Nephron progenitor cell (in vitro differentiated cells): ENCODE measurements at regions not wholly inside any gene's neighbourhood (a gene's known extent, or its start where the extent isn't known, plus 50 kb on each side); places are given as distances from the start of the nearest gene placed in this dataset.
A peak's percentile ranks its signal among the peaks of the same experiment; 100 is the strongest.

Source experiments
- DNase-seq: peaks from one replicate; pipeline ENCODE4 v3.0.0; 2021
- H3K27ac Mint-ChIP-seq: 2 replicates; pipeline ENCODE4 v1.8.0; 2021; ENCODE audit warnings: mild to moderate bottlenecking, moderate library complexity, mixed read lengths
- H3K27me3 Mint-ChIP-seq: 2 replicates; pipeline ENCODE4 v1.8.0; 2021; ENCODE audit warnings: mild to moderate bottlenecking, low read depth, mixed read lengths; ENCODE audit not compliant: poor library complexity
- H3K36me3 Mint-ChIP-seq: 2 replicates; pipeline ENCODE4 v1.8.0; 2021; ENCODE audit warnings: low read depth, mixed read lengths
- H3K4me1 Mint-ChIP-seq: 2 replicates; pipeline ENCODE4 v1.8.0; 2021; ENCODE audit warnings: mixed read lengths
- H3K4me3 Mint-ChIP-seq: 2 replicates; pipeline ENCODE4 v1.8.0; 2021; ENCODE audit warnings: mild to moderate bottlenecking, moderate library complexity, mixed read lengths
- H3K9me3 Mint-ChIP-seq: 2 replicates; pipeline ENCODE4 v1.8.0; 2021; ENCODE audit warnings: mild to moderate bottlenecking, moderate library complexity, mixed read lengths
- CTCF ChIP-seq: fragments of 200-600 bp; sonication (generic); IDR thresholded peaks from 2 replicates; pipeline ENCODE4 v1.5.0; 2021; ENCODE audit warnings: antibody characterized with exemption

- H3K4me1 Mint-ChIP-seq, result no peaks in the 10 kb centered on the region
- peak; percentile 70 for DNase-seq
- peaks cover 25% of the 10 kb centered on the region for H3K27me3 Mint-ChIP-seq
- TF ChIP-seq CTCF, result no peak
- H3K9me3 Mint-ChIP-seq, result no peaks in the 10 kb centered on the region
- no peaks in the 10 kb centered on the region for H3K36me3 Mint-ChIP-seq
- H3K4me3 Mint-ChIP-seq, result no peak overlapping the region
- no peak overlapping the region for H3K27ac Mint-ChIP-seq
Observed at GRCh38 chr12:127389923-127390322, 877.0 kb upstream of the TMEM132C start.

- Mint-ChIP-seq H3K36me3 (no peaks in the 10 kb centered on the region), H3K27me3 (peaks cover 18% of the 10 kb centered on the region), H3K9me3 (no peaks in the 10 kb centered on the region), H3K4me1 (peaks cover 7% of the 10 kb centered on the region), H3K27ac (no peak overlapping the region), H3K4me3 (no peak overlapping the region)
- no peak for DNase-seq
- no peak for TF ChIP-seq CTCF
Observed at GRCh38 chr12:127393465-127393864, 873.5 kb upstream of the TMEM132C start.

- Mint-ChIP-seq H3K4me3 (no peak overlapping the region), H3K27ac (no peak overlapping the region), H3K27me3 (peaks cover 18% of the 10 kb centered on the region), H3K9me3 (no peaks in the 10 kb centered on the region), H3K36me3 (no peaks in the 10 kb centered on the region), H3K4me1 (peaks cover 8% of the 10 kb centered on the region)
- DNase-seq, result no peak
- TF ChIP-seq CTCF, result no peak
Observed at GRCh38 chr12:127393896-127394295, 873.1 kb upstream of the TMEM132C start.

- Mint-ChIP-seq H3K4me3 (no peak overlapping the region), H3K27me3 (peaks cover 14% of the 10 kb centered on the region), H3K36me3 (no peaks in the 10 kb centered on the region), H3K9me3 (no peaks in the 10 kb centered on the region), H3K4me1 (peaks cover 8% of the 10 kb centered on the region), H3K27ac (no peak overlapping the region)
- DNase-seq, result no peak
- no peak for TF ChIP-seq CTCF
Observed at GRCh38 chr12:127396734-127397133, 870.2 kb upstream of the TMEM132C start.

GRCh38 chr12:127398016-127398710, 868.8 kb upstream of the TMEM132C start:
- Mint-ChIP-seq H3K27me3 (peaks cover 3% of the 10 kb centered on the region), H3K4me3 (no peak overlapping the region), H3K4me1 (peaks cover 8% of the 10 kb centered on the region), H3K9me3 (no peaks in the 10 kb centered on the region), H3K27ac (no peak overlapping the region), H3K36me3 (no peaks in the 10 kb centered on the region)
- no peak for TF ChIP-seq CTCF
- no peak for DNase-seq

- H3K27me3 Mint-ChIP-seq, result no peaks in the 10 kb centered on the region
- no peaks in the 10 kb centered on the region for H3K36me3 Mint-ChIP-seq
- H3K4me3 Mint-ChIP-seq, result no peak overlapping the region
- no peak overlapping the region for H3K27ac Mint-ChIP-seq
- peaks cover 8% of the 10 kb centered on the region for H3K4me1 Mint-ChIP-seq
- DNase-seq, result no peak
- no peaks in the 10 kb centered on the region for H3K9me3 Mint-ChIP-seq
- TF ChIP-seq CTCF, result no peak
Observed at GRCh38 chr12:127399451-127399850, 867.5 kb upstream of the TMEM132C start.
